Calu3 (cell line): ENCODE measurements at regions not wholly inside any gene's neighbourhood (a gene's known extent, or its start where the extent isn't known, plus 50 kb on each side); places are given as distances from the start of the nearest gene placed in this dataset.
A peak's percentile ranks its signal among the peaks of the same experiment; 100 is the strongest.
"Not testable (repeated sequence)": the region's sequence is repeated elsewhere in the genome, so short reads cannot be mapped to it uniquely, and the experiment has no call there.

ENCODE experiments used
- BruUV-seq: library from RNA; stranded (reverse); fragments of 400-500 nt; replicated peaks from 2 replicates; lab custom pipeline; 2021; lab: Mats Ljungman, UMichigan
- CTCF ChIA-PET: fragments of 300-600 bp; sonication (Branson Sonifier 250); formaldehyde crosslinking; loops from one replicate; lab custom pipeline; 2022; ENCODE audit warnings: antibody characterized with exemption; lab: Charles Lee
- DNase-seq: peaks from one replicate; pipeline ENCODE4 v3.0.0; 2022
- H3K27ac Mint-ChIP-seq: one replicate; pipeline ENCODE4 v1.8.0; 2022; ENCODE audit warnings: mixed read lengths; ENCODE audit not compliant: unreplicated experiment
- H3K27me3 Mint-ChIP-seq: one replicate; pipeline ENCODE4 v1.8.0; 2022; ENCODE audit warnings: mixed read lengths; ENCODE audit not compliant: unreplicated experiment
- H3K36me3 Mint-ChIP-seq: one replicate; pipeline ENCODE4 v1.8.0; 2022; ENCODE audit warnings: mild to moderate bottlenecking, moderate library complexity, mixed read lengths; ENCODE audit not compliant: insufficient read depth, unreplicated experiment
- H3K4me1 Mint-ChIP-seq: one replicate; pipeline ENCODE4 v1.8.0; 2022; ENCODE audit warnings: mild to moderate bottlenecking, low read depth, mixed read lengths; ENCODE audit not compliant: unreplicated experiment
- H3K4me3 Mint-ChIP-seq: one replicate; pipeline ENCODE4 v1.8.0; 2022; ENCODE audit warnings: mild to moderate bottlenecking, low read depth, moderate library complexity, mixed read lengths; ENCODE audit not compliant: unreplicated experiment
- H3K9me3 Mint-ChIP-seq: one replicate; pipeline ENCODE4 v1.8.0; 2022; ENCODE audit warnings: low read depth, mixed read lengths; ENCODE audit not compliant: unreplicated experiment
- intact Hi-C: fragments of 100-400 bp; cut with micrococcal nuclease; formaldehyde crosslinking; loops from one replicate; pipeline ENCODE4 v1.10.0; 2022; ENCODE audit not compliant: unreplicated experiment
- TF ChIP-seq, protein P1 (sequence below): fragments of 200-600 bp; IDR thresholded peaks from one replicate; pipeline ENCODE4 v1.8.0; 2022; ENCODE audit warnings: antibody characterized with exemption; ENCODE audit not compliant: unreplicated experiment

DNA sequence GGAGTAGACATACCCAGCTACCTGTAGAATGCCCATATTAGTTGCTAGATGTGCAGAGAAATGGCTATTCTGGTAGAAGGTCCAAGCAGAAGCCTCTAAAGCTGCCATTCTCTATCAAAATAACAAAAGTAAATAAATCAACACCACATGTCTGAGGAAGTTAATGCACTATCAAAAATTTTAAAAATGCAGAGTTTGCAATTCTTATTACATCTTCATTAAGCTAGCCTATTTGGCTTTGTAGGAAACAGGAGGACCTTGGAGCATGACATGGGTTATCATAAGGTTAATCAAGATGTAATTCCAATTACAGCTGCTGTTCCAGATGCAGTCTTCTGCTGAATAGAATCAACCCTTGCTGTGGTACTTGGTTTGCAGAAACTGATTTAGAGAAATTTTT lies 188.4 kb downstream of the TBX18 start:
- H3K27me3 Mint-ChIP-seq: no peaks in the 10 kb centered on the region
- DNase-seq: no peak
- H3K36me3 Mint-ChIP-seq: no peaks in the 10 kb centered on the region
- intact Hi-C loops: loop anchor here (5.0 kb wide), 1 partner anchor 66 kb away; no protein-coding TSS in a partner anchor
- CTCF ChIA-PET: no interaction called here
- no peaks in the 10 kb centered on the region for H3K4me1 Mint-ChIP-seq
- TF ChIP-seq, protein P1, sequence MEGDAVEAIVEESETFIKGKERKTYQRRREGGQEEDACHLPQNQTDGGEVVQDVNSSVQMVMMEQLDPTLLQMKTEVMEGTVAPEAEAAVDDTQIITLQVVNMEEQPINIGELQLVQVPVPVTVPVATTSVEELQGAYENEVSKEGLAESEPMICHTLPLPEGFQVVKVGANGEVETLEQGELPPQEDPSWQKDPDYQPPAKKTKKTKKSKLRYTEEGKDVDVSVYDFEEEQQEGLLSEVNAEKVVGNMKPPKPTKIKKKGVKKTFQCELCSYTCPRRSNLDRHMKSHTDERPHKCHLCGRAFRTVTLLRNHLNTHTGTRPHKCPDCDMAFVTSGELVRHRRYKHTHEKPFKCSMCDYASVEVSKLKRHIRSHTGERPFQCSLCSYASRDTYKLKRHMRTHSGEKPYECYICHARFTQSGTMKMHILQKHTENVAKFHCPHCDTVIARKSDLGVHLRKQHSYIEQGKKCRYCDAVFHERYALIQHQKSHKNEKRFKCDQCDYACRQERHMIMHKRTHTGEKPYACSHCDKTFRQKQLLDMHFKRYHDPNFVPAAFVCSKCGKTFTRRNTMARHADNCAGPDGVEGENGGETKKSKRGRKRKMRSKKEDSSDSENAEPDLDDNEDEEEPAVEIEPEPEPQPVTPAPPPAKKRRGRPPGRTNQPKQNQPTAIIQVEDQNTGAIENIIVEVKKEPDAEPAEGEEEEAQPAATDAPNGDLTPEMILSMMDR: no peak
- BruUV-seq: no TSS peak
- H3K9me3 Mint-ChIP-seq: peaks cover 3% of the 10 kb centered on the region
- H3K27ac Mint-ChIP-seq: no peak overlapping the region
- no peak overlapping the region for H3K4me3 Mint-ChIP-seq

DNA sequence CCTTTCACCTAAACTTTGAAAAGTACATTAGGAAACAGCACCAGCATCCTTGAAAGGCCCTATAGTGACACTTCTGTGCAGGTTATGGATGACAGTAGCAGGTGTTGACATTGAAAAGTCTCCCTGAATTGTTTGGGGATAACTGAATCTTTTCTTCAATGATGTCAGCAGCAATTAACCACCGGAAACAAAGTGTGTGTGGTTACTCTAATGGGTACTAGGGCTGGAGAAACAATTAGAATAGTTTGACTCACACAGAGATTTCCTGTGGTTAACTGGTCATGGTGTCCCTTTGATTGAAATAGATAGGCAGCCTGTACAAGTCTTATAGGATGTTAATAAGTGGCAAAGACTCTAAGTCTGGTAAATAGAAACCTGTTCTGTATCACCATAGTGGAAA lies 189.1 kb downstream of the TBX18 start:
- H3K4me1 Mint-ChIP-seq: no peaks in the 10 kb centered on the region
- no peaks in the 10 kb centered on the region for H3K27me3 Mint-ChIP-seq
- intact Hi-C loops: loop anchor here (5.0 kb wide), 1 partner anchor 67 kb away; no protein-coding TSS in a partner anchor
- BruUV-seq: no TSS peak
- peaks cover 3% of the 10 kb centered on the region for H3K9me3 Mint-ChIP-seq
- TF ChIP-seq, protein P1: no peak
- CTCF ChIA-PET: no interaction called here
- no peak overlapping the region for H3K27ac Mint-ChIP-seq
- H3K36me3 Mint-ChIP-seq: no peaks in the 10 kb centered on the region
- DNase-seq: no peak
- no peak overlapping the region for H3K4me3 Mint-ChIP-seq

DNA sequence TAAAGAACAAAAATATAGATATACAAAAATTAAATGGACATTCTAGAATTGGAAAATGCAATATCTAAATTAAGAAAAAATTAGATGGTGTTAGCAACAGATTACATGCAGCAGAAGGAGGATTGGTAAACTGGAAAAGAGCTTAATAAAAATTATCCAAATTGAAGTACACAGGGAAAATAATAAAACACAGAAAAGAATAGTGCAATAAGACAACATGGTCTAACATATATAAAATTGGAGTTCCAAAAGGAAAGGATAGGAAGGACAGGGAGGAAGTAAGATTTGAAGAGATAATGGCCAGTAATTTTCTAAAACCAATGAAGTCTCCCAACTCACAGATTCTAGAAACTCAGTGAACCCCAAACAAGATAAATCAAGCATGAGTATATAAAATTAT lies 194.5 kb downstream of the TBX18 start:
- no peaks in the 10 kb centered on the region for H3K4me1 Mint-ChIP-seq
- DNase-seq: no peak
- no peak overlapping the region for H3K4me3 Mint-ChIP-seq
- intact Hi-C loops: loop anchor here (1.0 to 5.0 kb wide), 6 partner anchors 142 to 752 kb away; no protein-coding TSS in a partner anchor
- no peaks in the 10 kb centered on the region for H3K27me3 Mint-ChIP-seq
- BruUV-seq: no TSS peak
- TF ChIP-seq, protein P1: no peak
- no peak overlapping the region for H3K27ac Mint-ChIP-seq
- H3K9me3 Mint-ChIP-seq: no peaks in the 10 kb centered on the region
- CTCF ChIA-PET: interaction anchor here (1.6 to 2.1 kb wide), 3 partner anchors 142 to 204 kb away, joined by 6 to 23 read pairs (median 7); no protein-coding TSS in a partner anchor
- no peaks in the 10 kb centered on the region for H3K36me3 Mint-ChIP-seq

DNA sequence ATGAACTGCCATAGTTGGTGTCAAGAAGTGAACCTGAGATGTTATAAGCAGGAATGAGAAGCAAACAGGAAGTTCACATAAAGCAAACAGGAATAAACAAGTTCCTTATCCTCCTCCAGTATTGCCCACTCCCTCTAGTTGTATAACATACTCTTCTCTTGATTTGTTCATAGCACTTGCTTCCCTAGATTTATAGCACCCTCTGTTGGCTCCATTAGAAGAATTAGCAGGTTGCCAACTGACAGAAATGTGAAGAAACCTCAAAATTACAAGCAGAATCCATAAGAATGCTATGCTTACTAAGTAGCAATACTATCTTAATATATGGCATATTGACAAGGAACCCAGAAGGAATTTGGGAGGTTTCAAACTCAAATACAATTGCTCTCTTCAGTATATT lies 195.4 kb downstream of the TBX18 start:
- H3K27ac Mint-ChIP-seq: no peak overlapping the region
- TF ChIP-seq, protein P1: peak; percentile 15
- H3K27me3 Mint-ChIP-seq: no peaks in the 10 kb centered on the region
- CTCF ChIA-PET: interaction anchor here (0.5 to 2.1 kb wide), 4 partner anchors 124 to 205 kb away, joined by 6 to 23 read pairs (median 6); no protein-coding TSS in a partner anchor
- peak; percentile 12 for DNase-seq
- H3K36me3 Mint-ChIP-seq: no peaks in the 10 kb centered on the region
- intact Hi-C loops: loop anchor here (1.0 to 5.0 kb wide), 5 partner anchors 141 to 753 kb away; no protein-coding TSS in a partner anchor
- H3K9me3 Mint-ChIP-seq: no peaks in the 10 kb centered on the region
- no TSS peak for BruUV-seq
- H3K4me1 Mint-ChIP-seq: no peaks in the 10 kb centered on the region
- H3K4me3 Mint-ChIP-seq: no peak overlapping the region

DNA sequence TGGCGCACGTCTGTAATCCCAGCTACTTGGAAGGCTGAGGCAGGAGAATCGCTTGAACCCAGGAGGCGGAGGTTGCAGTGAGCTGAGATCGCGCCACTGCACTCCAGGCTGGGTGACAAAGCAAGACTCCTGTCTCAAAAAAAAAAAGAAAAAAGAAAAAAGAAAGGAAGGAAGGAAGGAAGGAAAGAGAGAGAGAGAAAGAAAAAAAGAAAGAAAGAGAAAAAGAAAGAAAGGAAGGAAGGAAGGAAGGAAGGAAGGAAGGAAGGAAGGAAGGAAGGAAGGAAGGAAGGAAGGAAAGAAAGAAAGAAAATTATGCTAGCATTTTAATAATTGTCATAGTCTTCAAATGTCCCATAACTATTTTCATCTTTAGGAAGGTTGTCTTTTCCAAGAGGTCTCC lies 198.7 kb downstream of the TBX18 start:
- H3K9me3 Mint-ChIP-seq, H3K27me3 Mint-ChIP-seq, DNase-seq, H3K36me3 Mint-ChIP-seq, H3K4me3 Mint-ChIP-seq, H3K27ac Mint-ChIP-seq, BruUV-seq, CTCF ChIA-PET, H3K4me1 Mint-ChIP-seq: not testable (repeated sequence)
- intact Hi-C loops: loop anchor here (5.0 kb wide), 3 partner anchors 192 to 757 kb away; no protein-coding TSS in a partner anchor
